ENCODE measurements at regions not wholly inside any gene's neighbourhood (a gene's known extent, or its start where the extent isn't known, plus 50 kb on each side); places are given as distances from the start of the nearest gene placed in this dataset.

- H3K4me3 ChIP-seq, result no peak overlapping the region
- no peaks in the 10 kb centered on the region for H3K36me3 ChIP-seq (ENCODE audit: control insufficient read depth, insufficient read depth, low read length)
- H3K27me3 ChIP-seq (ENCODE audit: control insufficient read depth in 2 of 2, insufficient read depth in 2 of 2, low read length in 2 of 2), result no peaks in the 10 kb centered on the region
- peak; percentile 91 for ATAC-seq
- no peak overlapping the region for H3K9ac ChIP-seq (ENCODE audit: insufficient read depth in 1 of 2, low read depth in 2 of 2, low read length in 2 of 2)
- peak; percentile 13 to 38 (median 28) for DNase-seq (ENCODE audit: extremely low read depth in 1 of 4, low spot score in 3 of 4)
- no peaks in the 10 kb centered on the region for H3K9me1 ChIP-seq (ENCODE audit: control insufficient read depth, insufficient read depth, low read length)
- WGBS (ENCODE audit: insufficient coverage, low coverage, missing lambda C conversion rate), result 4% methylated on average over 5 of the region's 10 CpGs
- TF ChIP-seq ATF7 (IDR thresholded peaks at IDR 0.05), result no peak
- no peak for TF ChIP-seq EHMT2 (IDR thresholded peaks at IDR 0.05)
- TF ChIP-seq HMGN3 (IDR thresholded peaks at IDR 0.05; ENCODE audit: borderline replicate concordance, extremely low read depth, insufficient read length, low read depth, low read length), result no peak
- TF ChIP-seq CBX3 (IDR thresholded peaks at IDR 0.05; ENCODE audit: borderline replicate concordance in 1 of 2, low read length in 2 of 2), result no peak
- no peak for TF ChIP-seq TFAP4 (CRISPR knock-in tag; IDR thresholded peaks at IDR 0.05; ENCODE audit: borderline replicate concordance)
- no peak for TF ChIP-seq MAFG (tag; conservative IDR thresholded peaks at IDR 0.05)
- TF ChIP-seq, protein P1, sequence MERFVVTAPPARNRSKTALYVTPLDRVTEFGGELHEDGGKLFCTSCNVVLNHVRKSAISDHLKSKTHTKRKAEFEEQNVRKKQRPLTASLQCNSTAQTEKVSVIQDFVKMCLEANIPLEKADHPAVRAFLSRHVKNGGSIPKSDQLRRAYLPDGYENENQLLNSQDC (CRISPR knock-in tag; IDR thresholded peaks at IDR 0.05), result no peak
- no peak for TF ChIP-seq SMAD1 (IDR thresholded peaks at IDR 0.05; ENCODE audit: low read depth, low read length, partially characterized antibody)
- TF ChIP-seq ZC3H8 (IDR thresholded peaks at IDR 0.05), result no peak
- TF ChIP-seq IRF9 (tag; IDR thresholded peaks at IDR 0.05), result no peak
- BruUV-seq (replicated peaks), result no TSS peak
- peak overlapping the region; percentile 51; the same call in 1 of the 2 replicates for H2AFZ ChIP-seq (ENCODE audit: low read depth, low read length)
- POLR2A ChIA-PET, result interaction anchor here (0.7 kb wide), 1 partner anchor 1048 kb away, joined by 3 read pairs; no protein-coding TSS in a partner anchor
- CTCF ChIA-PET (ENCODE audit: low intra/inter-chr PET ratio), result no interaction called here
- no peaks in the 10 kb centered on the region for H3K79me2 ChIP-seq (ENCODE audit: control insufficient read depth, insufficient read depth, low read length)
- no peaks in the 10 kb centered on the region for H3K9me3 ChIP-seq (replicated peaks; ENCODE audit: control insufficient read depth, insufficient read depth, low read depth, low read length)
- FAIRE-seq, result no peak
- no peaks in the 10 kb centered on the region for H4K20me1 ChIP-seq (replicated peaks; ENCODE audit: control insufficient read depth, insufficient read depth, low read length)
- H3K27ac ChIP-seq (ENCODE audit: extremely low read depth, low read depth, low read length), result no peak overlapping the region
- peak overlapping the region; percentile 49; the same call in 1 of the 2 replicates for H3K4me2 ChIP-seq (ENCODE audit: insufficient read depth, low read length)
- H3K4me1 ChIP-seq (replicated peaks in 1 of 2; ENCODE audit: control insufficient read depth in 2 of 2, insufficient read depth in 2 of 2, low read length in 2 of 2), result peaks cover 0 to 6% of the 10 kb centered on the region in 2 experiments; a peak in 1 of 5 replicates
- intact Hi-C loops (cut with micrococcal nuclease) (no loop called here), in situ Hi-C loops (cut with MboI) (no loop called here)
Observed at GRCh38 chr5:121108725-121109124, 644.6 kb downstream of the PRR16 start.

Data from K562 (cell line).